GM12878 (cell line): ENCODE measurements at regions not wholly inside any gene's neighbourhood (a gene's known extent, or its start where the extent isn't known, plus 50 kb on each side); places are given as distances from the start of the nearest gene placed in this dataset.

Experiments used
- ATAC-seq: fragments of 200-7000 bp; cut with Tn5 transposase; 3 replicates; pipeline ENCODE4 v1.9.1; 2020; ENCODE audit warnings: mild to moderate bottlenecking, moderate library complexity
- BruUV-seq: library from RNA; stranded (reverse); fragments of 400-500 nt; replicated peaks from 2 replicates; lab custom pipeline; 2021; lab: Mats Ljungman, UMichigan
- CTCF ChIA-PET: fragments of 300-600 bp; sonication (Branson Sonifier 250); formaldehyde crosslinking; extraction: SDS; loops from one replicate; lab custom pipeline; 2021; ENCODE audit warnings: inconsistent platforms; lab: Yijun Ruan, JAX
- POLR2A ChIA-PET: fragments of 350-600 bp; formaldehyde crosslinking; extraction: SDS; loops from one replicate; lab custom pipeline; 2021; ENCODE audit warnings: inconsistent platforms; lab: Charles Lee
- RAD21 ChIA-PET: fragments of 300-600 bp; sonication (Branson Sonifier 250); formaldehyde crosslinking; loops from one replicate; lab custom pipeline; 2023; ENCODE audit warnings: antibody characterized with exemption; ENCODE audit not compliant: unreplicated experiment; lab: Charles Lee
- SMC1A ChIA-PET: fragments of 300-600 bp; sonication (Branson Sonifier 250); formaldehyde crosslinking; loops from one replicate; lab custom pipeline; 2023; ENCODE audit not compliant: unreplicated experiment, uncharacterized antibody; lab: Charles Lee
- DNase-seq: peaks from one replicate; pipeline ENCODE4 v3.0.0-alpha.2; 2011; ENCODE audit warnings: low read depth, low spot score
- FAIRE-seq: peaks from 3 replicates; lab custom pipeline; 2011; peaks lifted over from hg19 to GRCh38; lab: Jason Lieb, UNC
- H2AFZ ChIP-seq: 2 replicates; pipeline ENCODE4 v1.6.0; 2011; ENCODE audit warnings: low read depth, low read length, control low read depth; ENCODE audit not compliant: control insufficient read depth
- H3K27ac ChIP-seq: 2 replicates; pipeline ENCODE4 v1.5.1; 2011; ENCODE audit warnings: control low read depth; ENCODE audit not compliant: control insufficient read depth, insufficient read depth
- H3K27me3 ChIP-seq, 2 experiments: replicated peaks in 1 of 2; 2 replicates each; pipeline versions ENCODE4 v1.6.0 to v1.6.1; 2011; ENCODE audit warnings: low read length in 1 of 2; ENCODE audit not compliant: control insufficient read depth in 2 of 2, insufficient read depth in 2 of 2
- H3K36me3 ChIP-seq, 2 experiments: 2 replicates each; pipeline ENCODE4 v1.5.1; 2011; ENCODE audit warnings: low read length in 1 of 2; ENCODE audit not compliant: control insufficient read depth in 2 of 2, insufficient read depth in 2 of 2
- H3K4me1 ChIP-seq: 2 replicates; pipeline ENCODE4 v1.6.1; 2011; ENCODE audit warnings: mild to moderate bottlenecking, low read length, moderate library complexity, mixed read lengths; ENCODE audit not compliant: control insufficient read depth, insufficient read depth
- H3K4me2 ChIP-seq: 2 replicates; pipeline ENCODE4 v1.6.0; 2011; ENCODE audit warnings: control low read depth; ENCODE audit not compliant: control insufficient read depth, insufficient read depth
- H3K4me3 ChIP-seq: fragments of 200-600 bp; sonication (generic); 2 replicates; pipeline ENCODE4 v1.5.1; 2016
- H3K79me2 ChIP-seq: 2 replicates; pipeline ENCODE4 v1.6.0; 2011; ENCODE audit warnings: low read length; ENCODE audit not compliant: control insufficient read depth, insufficient read depth
- H3K9ac ChIP-seq: 2 replicates; pipeline ENCODE4 v1.8.0; 2011; ENCODE audit warnings: low read length, control low read depth, mixed read lengths; ENCODE audit not compliant: control insufficient read depth, insufficient read depth
- H3K9me3 ChIP-seq: replicated peaks from 3 replicates; pipeline ENCODE4 v1.5.1; 2011; ENCODE audit warnings: mild to moderate bottlenecking, low read length; ENCODE audit not compliant: control insufficient read depth, insufficient read depth
- H4K20me1 ChIP-seq: 2 replicates; pipeline ENCODE4 v1.6.0; 2011; ENCODE audit not compliant: control insufficient read depth, insufficient read depth
- BACH1 ChIP-seq: fragments of 450-650 bp; IDR thresholded peaks from 2 replicates; pipeline ENCODE4 v1.6.1; 2017; ENCODE audit warnings: mild to moderate bottlenecking, borderline replicate concordance
- BCL3 ChIP-seq: IDR thresholded peaks from 2 replicates; pipeline ENCODE4 v1.6.1; 2011; ENCODE audit warnings: borderline replicate concordance, low read depth, mild to moderate bottlenecking, moderate library complexity, low read length; ENCODE audit not compliant: insufficient read depth, poor library complexity, severe bottlenecking
- BRCA1 ChIP-seq: IDR thresholded peaks from 2 replicates; pipeline ENCODE4 v1.6.1; 2011; ENCODE audit warnings: low read depth, low read length, improper control_type of control experiment
- GATAD2B ChIP-seq: fragments of 450-650 bp; conservative IDR thresholded peaks from 2 replicates; pipeline ENCODE4 v1.6.1; 2017; ENCODE audit warnings: low read depth, mild to moderate bottlenecking, moderate library complexity
- SMAD1 ChIP-seq: fragments of 450-650 bp; IDR thresholded peaks from 2 replicates; pipeline ENCODE4 v1.6.1; 2018; ENCODE audit warnings: mild to moderate bottlenecking, low read depth; ENCODE audit not compliant: partially characterized antibody
- ZBED1 ChIP-seq: IDR thresholded peaks from 2 replicates; pipeline ENCODE4 v1.6.1; 2016; ENCODE audit warnings: borderline replicate concordance
- WGBS: methylation state at CpG from one replicate; pipeline ENCODE4 v1.1.6; 2016; ENCODE audit warnings: low lambda C conversion rate; ENCODE audit not compliant: insufficient replicate concordance, insufficient coverage; ENCODE audit errors: missing lambda C conversion rate; 5-methylcytosine and 5-hydroxymethylcytosine counted together
- in situ Hi-C: fragments of 300-500 bp; cut with MboI; formaldehyde crosslinking; loops from 9 replicates; pipeline ENCODE4 v1.14.3; 2018; ENCODE audit warnings: mixed read lengths
- intact Hi-C: fragments of 100-400 bp; cut with micrococcal nuclease; formaldehyde crosslinking; loops from one replicate; pipeline ENCODE4 v1.14.2; 2022; ENCODE audit not compliant: unreplicated experiment
- TF ChIP-seq, protein P1 (sequence below): fragments of 450-650 bp; IDR thresholded peaks from 2 replicates; pipeline ENCODE4 v1.6.1; 2017; ENCODE audit warnings: mild to moderate bottlenecking, moderate library complexity
- TF ChIP-seq, protein P2 (sequence below): fragments of 450-650 bp; formaldehyde crosslinking; IDR thresholded peaks from 2 replicates; pipeline ENCODE4 v1.5.0; 2022; ENCODE audit warnings: mild to moderate bottlenecking, missing genetic modification characterization
- TF ChIP-seq, protein P3 (sequence below): IDR thresholded peaks from 2 replicates; pipeline ENCODE4 v1.6.1; 2011; ENCODE audit warnings: mild to moderate bottlenecking, low read depth, low read length, moderate library complexity; ENCODE audit not compliant: insufficient replicate concordance
- TF ChIP-seq, protein P4 (sequence below): fragments of 450-650 bp; IDR thresholded peaks from 2 replicates; pipeline ENCODE4 v1.6.1; 2016; ENCODE audit warnings: mild to moderate bottlenecking

GRCh38 chr2:238631491-238632180 lies 204.9 kb downstream of the ASB1 start:
- FAIRE-seq: no peak
- Histone ChIP-seq H3K4me3 (no peak overlapping the region), H3K79me2 (no peaks in the 10 kb centered on the region), H3K9me3 (no peaks in the 10 kb centered on the region), H3K27ac (no peak overlapping the region), H3K36me3 (no peaks in the 10 kb centered on the region), H3K27me3 (peaks cover 0 to 1% of the 10 kb centered on the region in 2 experiments; a peak in 3 of 4 replicates), H4K20me1 (no peaks in the 10 kb centered on the region), H3K4me2 (no peak overlapping the region), H3K9ac (no peak overlapping the region), H2AFZ (no peak overlapping the region)
- ATAC-seq: no peak
- in situ Hi-C loops: no loop called here
- WGBS: 26% methylated on average over 15 of the region's 15 CpGs
- no TSS peak for BruUV-seq
- intact Hi-C loops: no loop called here
- TF ChIP-seq BCL3 (no peak), GATAD2B (no peak), BACH1 (no peak), SMAD1 (no peak), ZBED1 (no peak), BRCA1 (no peak)
- TF ChIP-seq, protein P1, sequence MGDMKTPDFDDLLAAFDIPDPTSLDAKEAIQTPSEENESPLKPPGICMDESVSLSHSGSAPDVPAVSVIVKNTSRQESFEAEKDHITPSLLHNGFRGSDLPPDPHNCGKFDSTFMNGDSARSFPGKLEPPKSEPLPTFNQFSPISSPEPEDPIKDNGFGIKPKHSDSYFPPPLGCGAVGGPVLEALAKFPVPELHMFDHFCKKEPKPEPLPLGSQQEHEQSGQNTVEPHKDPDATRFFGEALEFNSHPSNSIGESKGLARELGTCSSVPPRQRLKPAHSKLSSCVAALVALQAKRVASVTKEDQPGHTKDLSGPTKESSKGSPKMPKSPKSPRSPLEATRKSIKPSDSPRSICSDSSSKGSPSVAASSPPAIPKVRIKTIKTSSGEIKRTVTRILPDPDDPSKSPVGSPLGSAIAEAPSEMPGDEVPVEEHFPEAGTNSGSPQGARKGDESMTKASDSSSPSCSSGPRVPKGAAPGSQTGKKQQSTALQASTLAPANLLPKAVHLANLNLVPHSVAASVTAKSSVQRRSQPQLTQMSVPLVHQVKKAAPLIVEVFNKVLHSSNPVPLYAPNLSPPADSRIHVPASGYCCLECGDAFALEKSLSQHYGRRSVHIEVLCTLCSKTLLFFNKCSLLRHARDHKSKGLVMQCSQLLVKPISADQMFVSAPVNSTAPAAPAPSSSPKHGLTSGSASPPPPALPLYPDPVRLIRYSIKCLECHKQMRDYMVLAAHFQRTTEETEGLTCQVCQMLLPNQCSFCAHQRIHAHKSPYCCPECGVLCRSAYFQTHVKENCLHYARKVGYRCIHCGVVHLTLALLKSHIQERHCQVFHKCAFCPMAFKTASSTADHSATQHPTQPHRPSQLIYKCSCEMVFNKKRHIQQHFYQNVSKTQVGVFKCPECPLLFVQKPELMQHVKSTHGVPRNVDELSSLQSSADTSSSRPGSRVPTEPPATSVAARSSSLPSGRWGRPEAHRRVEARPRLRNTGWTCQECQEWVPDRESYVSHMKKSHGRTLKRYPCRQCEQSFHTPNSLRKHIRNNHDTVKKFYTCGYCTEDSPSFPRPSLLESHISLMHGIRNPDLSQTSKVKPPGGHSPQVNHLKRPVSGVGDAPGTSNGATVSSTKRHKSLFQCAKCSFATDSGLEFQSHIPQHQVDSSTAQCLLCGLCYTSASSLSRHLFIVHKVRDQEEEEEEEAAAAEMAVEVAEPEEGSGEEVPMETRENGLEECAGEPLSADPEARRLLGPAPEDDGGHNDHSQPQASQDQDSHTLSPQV: no peak
- TF ChIP-seq, protein P2, sequence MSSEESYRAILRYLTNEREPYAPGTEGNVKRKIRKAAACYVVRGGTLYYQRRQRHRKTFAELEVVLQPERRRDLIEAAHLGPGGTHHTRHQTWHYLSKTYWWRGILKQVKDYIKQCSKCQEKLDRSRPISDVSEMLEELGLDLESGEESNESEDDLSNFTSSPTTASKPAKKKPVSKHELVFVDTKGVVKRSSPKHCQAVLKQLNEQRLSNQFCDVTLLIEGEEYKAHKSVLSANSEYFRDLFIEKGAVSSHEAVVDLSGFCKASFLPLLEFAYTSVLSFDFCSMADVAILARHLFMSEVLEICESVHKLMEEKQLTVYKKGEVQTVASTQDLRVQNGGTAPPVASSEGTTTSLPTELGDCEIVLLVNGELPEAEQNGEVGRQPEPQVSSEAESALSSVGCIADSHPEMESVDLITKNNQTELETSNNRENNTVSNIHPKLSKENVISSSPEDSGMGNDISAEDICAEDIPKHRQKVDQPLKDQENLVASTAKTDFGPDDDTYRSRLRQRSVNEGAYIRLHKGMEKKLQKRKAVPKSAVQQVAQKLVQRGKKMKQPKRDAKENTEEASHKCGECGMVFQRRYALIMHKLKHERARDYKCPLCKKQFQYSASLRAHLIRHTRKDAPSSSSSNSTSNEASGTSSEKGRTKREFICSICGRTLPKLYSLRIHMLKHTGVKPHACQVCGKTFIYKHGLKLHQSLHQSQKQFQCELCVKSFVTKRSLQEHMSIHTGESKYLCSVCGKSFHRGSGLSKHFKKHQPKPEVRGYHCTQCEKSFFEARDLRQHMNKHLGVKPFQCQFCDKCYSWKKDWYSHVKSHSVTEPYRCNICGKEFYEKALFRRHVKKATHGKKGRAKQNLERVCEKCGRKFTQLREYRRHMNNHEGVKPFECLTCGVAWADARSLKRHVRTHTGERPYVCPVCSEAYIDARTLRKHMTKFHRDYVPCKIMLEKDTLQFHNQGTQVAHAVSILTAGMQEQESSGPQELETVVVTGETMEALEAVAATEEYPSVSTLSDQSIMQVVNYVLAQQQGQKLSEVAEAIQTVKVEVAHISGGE (CRISPR knock-in tag): no peak
- TF ChIP-seq, protein P3, sequence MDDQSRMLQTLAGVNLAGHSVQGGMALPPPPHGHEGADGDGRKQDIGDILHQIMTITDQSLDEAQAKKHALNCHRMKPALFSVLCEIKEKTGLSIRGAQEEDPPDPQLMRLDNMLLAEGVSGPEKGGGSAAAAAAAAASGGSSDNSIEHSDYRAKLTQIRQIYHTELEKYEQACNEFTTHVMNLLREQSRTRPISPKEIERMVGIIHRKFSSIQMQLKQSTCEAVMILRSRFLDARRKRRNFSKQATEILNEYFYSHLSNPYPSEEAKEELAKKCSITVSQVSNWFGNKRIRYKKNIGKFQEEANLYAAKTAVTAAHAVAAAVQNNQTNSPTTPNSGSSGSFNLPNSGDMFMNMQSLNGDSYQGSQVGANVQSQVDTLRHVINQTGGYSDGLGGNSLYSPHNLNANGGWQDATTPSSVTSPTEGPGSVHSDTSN: no peak
- TF ChIP-seq, protein P4, sequence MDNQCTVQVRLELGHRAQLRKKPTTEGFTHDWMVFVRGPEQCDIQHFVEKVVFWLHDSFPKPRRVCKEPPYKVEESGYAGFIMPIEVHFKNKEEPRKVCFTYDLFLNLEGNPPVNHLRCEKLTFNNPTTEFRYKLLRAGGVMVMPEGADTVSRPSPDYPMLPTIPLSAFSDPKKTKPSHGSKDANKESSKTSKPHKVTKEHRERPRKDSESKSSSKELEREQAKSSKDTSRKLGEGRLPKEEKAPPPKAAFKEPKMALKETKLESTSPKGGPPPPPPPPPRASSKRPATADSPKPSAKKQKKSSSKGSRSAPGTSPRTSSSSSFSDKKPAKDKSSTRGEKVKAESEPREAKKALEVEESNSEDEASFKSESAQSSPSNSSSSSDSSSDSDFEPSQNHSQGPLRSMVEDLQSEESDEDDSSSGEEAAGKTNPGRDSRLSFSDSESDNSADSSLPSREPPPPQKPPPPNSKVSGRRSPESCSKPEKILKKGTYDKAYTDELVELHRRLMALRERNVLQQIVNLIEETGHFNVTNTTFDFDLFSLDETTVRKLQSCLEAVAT: no peak
- TF ChIP-seq, all 136 proteins: peak for 0
- ChIA-PET POLR2A (no interaction called here), SMC1A (no interaction called here), CTCF (no interaction called here), RAD21 (no interaction called here)
- H3K4me1 ChIP-seq: no peaks in the 10 kb centered on the region
- DNase-seq: no peak
